Astrocyte of the spinal cord (primary cell): ENCODE measurements at regions not wholly inside any gene's neighbourhood (a gene's known extent, or its start where the extent isn't known, plus 50 kb on each side); places are given as distances from the start of the nearest gene placed in this dataset.

Source experiments
- DNase-seq: peaks from one replicate; pipeline ENCODE4 v3.0.0; 2011; ENCODE audit warnings: low read depth, low spot score
- H3K4me3 ChIP-seq: 2 replicates; pipeline ENCODE4 v1.5.1; 2011; ENCODE audit warnings: low read depth, mild to moderate bottlenecking, low read length, moderate library complexity
- in situ Hi-C: cut with HindIII; loops from 2 replicates; pipeline ENCODE4 v1.10.0; 2017; ENCODE audit warnings: low sequenced_read_pairs
- TF ChIP-seq, protein P1 (sequence below): IDR thresholded peaks from 2 replicates; pipeline ENCODE4 v1.5.1; 2012; ENCODE audit warnings: low read depth, mild to moderate bottlenecking, low read length, inconsistent platforms

DNA sequence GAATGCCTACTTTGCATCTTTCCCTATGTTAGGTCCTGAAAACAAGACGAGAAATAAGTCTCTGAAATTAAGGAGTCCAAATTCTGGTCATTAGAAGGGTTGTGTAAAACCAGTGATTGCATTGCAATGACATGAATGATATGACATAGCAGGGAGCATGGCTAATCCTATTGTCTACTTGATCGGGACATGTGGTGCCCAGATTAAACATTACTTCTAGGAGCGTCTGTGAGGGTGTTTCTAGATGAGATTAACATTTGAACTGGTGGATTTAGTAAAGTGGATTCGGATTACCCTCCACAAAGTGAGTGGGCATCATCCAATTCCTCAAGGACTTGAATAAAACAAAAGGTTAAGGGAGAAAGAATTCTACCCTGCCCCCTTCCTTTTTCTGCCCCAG is 434.9 kb upstream of the KLF6 start:
- DNase-seq = no peak
- TF ChIP-seq, protein P1, sequence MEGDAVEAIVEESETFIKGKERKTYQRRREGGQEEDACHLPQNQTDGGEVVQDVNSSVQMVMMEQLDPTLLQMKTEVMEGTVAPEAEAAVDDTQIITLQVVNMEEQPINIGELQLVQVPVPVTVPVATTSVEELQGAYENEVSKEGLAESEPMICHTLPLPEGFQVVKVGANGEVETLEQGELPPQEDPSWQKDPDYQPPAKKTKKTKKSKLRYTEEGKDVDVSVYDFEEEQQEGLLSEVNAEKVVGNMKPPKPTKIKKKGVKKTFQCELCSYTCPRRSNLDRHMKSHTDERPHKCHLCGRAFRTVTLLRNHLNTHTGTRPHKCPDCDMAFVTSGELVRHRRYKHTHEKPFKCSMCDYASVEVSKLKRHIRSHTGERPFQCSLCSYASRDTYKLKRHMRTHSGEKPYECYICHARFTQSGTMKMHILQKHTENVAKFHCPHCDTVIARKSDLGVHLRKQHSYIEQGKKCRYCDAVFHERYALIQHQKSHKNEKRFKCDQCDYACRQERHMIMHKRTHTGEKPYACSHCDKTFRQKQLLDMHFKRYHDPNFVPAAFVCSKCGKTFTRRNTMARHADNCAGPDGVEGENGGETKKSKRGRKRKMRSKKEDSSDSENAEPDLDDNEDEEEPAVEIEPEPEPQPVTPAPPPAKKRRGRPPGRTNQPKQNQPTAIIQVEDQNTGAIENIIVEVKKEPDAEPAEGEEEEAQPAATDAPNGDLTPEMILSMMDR = no peak
- H3K4me3 ChIP-seq = no peak overlapping the region
- in situ Hi-C loops = no loop called here

DNA sequence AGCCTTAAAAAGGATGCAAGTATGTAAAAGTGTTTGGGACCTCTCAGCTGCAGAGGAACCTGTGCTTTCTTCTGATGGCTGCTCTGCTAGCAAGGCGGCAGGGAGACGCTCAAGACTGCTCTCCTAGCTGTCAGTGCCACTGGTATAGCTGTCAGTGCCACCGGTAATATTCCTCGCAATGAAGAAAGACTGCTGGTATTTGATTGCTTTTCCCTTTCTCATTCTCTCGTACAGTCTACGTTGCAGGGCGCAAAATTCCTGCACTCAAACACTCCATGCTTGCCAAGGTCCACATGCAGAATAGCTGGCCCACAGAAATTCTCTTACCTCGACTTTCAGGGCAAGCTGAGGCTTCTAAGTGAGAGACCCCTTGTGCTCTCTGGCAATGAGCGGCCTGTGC is 432.6 kb upstream of the KLF6 start:
- H3K4me3 ChIP-seq = no peak overlapping the region
- in situ Hi-C loops = no loop called here
- TF ChIP-seq, protein P1 = no peak
- DNase-seq = no peak

GRCh38 chr10:4217187-4217586 is 432.2 kb upstream of the KLF6 start:
- in situ Hi-C loops = no loop called here
- no peak overlapping the region for H3K4me3 ChIP-seq
- TF ChIP-seq, protein P1 = no peak
- DNase-seq = no peak

DNA sequence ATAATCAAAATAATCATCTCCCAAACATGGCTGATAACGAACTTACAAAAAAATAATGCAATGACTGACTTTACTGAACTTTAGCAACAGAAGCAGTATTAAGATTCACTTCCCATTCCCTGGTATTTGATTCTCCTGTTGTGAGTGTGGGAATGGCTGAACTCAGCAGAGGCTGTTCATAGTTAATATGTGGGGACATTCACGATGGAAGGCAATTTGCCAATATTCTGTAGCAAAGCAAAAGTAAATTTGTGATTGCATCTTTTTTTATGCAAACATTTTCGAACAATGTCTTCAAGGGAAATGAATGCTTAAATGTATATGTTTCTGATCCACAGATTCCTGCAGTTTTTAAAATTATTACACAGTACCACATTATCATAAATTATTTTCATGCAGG is 431.7 kb upstream of the KLF6 start:
- TF ChIP-seq, protein P1 = no peak
- no peak overlapping the region for H3K4me3 ChIP-seq
- in situ Hi-C loops = no loop called here
- DNase-seq = no peak

- in situ Hi-C loops = no loop called here
- H3K4me3 ChIP-seq = no peak overlapping the region
- TF ChIP-seq, protein P1 = no peak
- DNase-seq = no peak
These were observed 431.1 kb upstream of the KLF6 start for GRCh38 chr10:4215963-4216575.

- no peak overlapping the region for H3K4me3 ChIP-seq
- in situ Hi-C loops = no loop called here
- TF ChIP-seq, protein P1 = no peak
- DNase-seq = no peak
These were observed 430.5 kb upstream of the KLF6 start for GRCh38 chr10:4215485-4215884.

GRCh38 chr10:4214908-4215307 is 429.9 kb upstream of the KLF6 start:
- TF ChIP-seq, protein P1 = no peak
- no peak overlapping the region for H3K4me3 ChIP-seq
- in situ Hi-C loops = no loop called here
- no peak for DNase-seq
